ENCODE measurements at regions not wholly inside any gene's neighbourhood (a gene's known extent, or its start where the extent isn't known, plus 50 kb on each side); places are given as distances from the start of the nearest gene placed in this dataset.

DNA sequence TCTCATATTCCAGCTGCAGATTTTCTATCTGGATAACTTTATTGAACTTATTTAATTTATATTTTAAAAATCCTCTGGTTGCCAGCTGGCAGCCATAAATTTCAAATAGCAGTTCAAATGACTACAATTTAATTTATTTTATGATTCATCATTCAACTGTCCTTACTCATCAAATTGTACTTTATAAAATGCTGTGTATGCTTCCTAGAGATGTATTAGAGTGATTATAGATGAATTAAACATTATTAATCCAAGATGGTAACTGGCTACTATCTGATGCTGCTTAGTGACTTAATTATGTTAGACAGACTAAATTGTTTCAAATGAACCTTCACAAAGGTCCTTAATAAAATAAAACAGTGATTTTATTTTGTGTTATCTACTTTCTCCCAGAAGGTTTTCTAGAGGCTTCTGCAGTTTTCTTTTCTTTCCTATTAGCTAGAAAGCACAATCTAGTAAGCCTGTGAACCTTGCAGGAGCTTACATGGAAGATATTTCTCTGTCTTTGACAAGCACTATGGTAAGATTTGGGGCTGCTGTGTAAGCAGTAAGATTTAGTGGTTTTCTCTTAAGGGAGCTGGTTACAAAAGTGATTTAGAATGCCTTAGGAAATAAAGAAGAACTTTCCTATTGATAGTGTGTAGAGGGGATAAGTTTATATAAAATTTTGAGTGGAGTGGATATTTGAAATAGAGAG is 322.3 kb downstream of the FSIP2 start:
- no peak overlapping the region for H3K4me3 ChIP-seq (ENCODE audit: low read length)
- no peak for DNase-seq (ENCODE audit: low read depth, low spot score)

- H3K4me3 ChIP-seq (ENCODE audit: low read length) = no peak overlapping the region
- no peak for DNase-seq (ENCODE audit: low read depth, low spot score)
Measured at GRCh38 chr2:186064507-186064906, 325.9 kb downstream of the FSIP2 start.

DNA sequence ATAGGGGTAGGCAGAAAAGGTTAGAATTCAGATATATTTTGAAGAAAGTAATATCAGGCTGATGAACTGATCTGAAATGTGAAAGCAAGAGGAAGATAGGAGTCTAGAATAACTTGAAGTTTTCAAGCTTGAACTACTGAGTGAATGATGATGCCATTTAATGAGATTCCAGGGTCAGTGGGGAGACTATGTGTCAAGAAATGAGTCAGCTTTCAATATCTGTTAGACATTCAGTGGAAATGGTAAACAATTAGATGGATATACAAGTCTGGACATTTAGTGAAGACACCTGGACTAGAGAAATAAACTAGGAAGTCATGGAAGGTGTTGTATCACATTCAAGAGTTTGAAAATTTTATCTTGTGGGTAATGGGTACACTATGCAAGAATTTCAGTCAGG is 326.9 kb downstream of the FSIP2 start:
- no peak for DNase-seq (ENCODE audit: low read depth, low spot score)
- no peak overlapping the region for H3K4me3 ChIP-seq (ENCODE audit: low read length)

DNA sequence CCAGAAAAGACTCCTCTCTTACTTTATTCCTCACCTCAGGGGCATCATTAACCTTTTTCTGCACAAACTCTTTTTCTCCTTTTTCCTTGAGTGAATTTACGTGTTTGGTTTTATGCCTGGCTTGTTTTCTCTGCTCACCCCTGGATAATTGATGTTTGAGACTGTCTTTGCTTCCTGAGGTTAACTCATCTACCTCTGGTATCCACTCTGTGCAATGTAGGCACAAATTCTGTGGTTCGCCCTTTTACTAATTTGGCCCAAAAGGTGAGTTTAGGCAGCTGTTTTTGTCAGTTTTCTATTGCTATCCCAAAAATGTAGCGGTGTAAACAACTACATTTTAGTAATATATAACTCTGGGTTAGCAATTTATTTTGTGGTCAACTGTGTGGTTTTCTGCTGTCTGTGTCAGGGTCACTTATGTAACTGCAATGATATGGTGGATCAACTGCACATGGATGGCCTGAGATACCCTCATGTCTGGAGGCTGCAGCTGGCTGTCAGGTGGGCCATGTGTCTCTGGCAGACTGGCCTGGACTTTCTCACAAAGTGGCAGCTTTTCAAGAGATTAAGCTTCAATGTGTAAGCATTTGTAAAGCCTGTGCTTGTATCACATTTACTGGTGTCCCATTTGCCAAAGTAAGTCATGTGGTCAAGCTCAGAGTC is 329.7 kb downstream of the FSIP2 start:
- H3K4me3 ChIP-seq (ENCODE audit: low read length) = no peak overlapping the region
- DNase-seq (ENCODE audit: low read depth, low spot score) = no peak

DNA sequence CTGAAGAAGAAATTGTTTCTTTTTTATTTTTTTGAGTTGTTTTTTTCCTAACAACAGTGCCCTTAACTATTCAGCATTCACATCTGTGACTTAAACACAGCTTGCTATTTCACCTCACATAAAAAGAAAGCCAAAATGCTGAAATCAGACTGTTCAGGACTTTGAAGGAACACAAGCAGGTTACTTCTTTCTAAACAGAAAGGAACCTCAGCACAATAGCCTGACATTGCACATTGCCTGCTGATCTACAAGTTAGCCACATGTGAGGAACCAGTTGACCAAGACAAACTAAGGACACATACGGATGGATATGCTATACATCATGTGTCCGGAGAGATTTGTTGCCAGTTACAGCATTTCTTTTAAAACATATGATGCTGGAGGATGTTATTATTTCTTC is 331.1 kb downstream of the FSIP2 start:
- no peak for DNase-seq (ENCODE audit: low read depth, low spot score)
- no peak overlapping the region for H3K4me3 ChIP-seq (ENCODE audit: low read length)

- no peak overlapping the region for H3K4me3 ChIP-seq (ENCODE audit: low read length)
- no peak for DNase-seq (ENCODE audit: low read depth, low spot score)
Measured at GRCh38 chr2:186085226-186085625, 346.6 kb downstream of the FSIP2 start.

DNA sequence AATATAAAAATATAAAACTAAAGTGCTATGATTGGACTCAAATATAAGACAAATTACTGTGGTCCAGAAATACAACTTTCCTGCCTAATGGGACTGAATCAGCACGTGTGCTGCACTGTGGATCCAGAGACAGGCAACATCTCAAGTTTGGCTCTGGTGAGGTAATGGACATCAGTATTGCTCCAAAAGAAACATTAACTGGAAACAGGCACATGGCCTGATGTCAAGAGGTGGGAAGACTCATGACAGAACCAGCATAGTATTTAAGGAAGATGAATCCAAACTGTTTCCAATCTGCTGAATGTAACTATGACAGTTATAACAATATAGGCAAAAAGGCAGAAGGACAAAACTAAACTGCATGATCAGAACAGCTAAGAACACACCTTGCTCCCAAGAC is 354.6 kb downstream of the FSIP2 start:
- no peak for DNase-seq (ENCODE audit: low read depth, low spot score)
- H3K4me3 ChIP-seq (ENCODE audit: low read length) = no peak overlapping the region

GRCh38 chr2:186098821-186099220 is 360.2 kb downstream of the FSIP2 start:
- no peak overlapping the region for H3K4me3 ChIP-seq (ENCODE audit: low read length)
- no peak for DNase-seq (ENCODE audit: low read depth, low spot score)

DNA sequence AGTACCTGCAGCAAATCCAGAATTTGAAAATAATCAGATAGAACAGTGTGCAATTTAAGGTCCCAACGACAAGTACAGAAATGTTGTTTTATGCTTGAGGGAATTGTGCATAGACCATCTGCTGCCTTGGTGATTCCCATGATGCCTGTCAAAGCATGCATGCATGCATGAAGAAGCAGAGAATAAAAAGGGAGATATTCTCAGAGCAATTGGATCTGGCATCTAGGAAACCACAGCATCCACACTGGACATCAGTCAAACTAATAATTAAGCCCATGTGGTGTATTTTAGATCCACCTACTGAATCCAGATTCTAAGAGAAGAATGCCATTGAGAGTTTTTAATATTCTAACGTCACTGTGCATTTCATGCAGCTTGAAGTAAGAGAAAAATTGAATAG is 361.2 kb downstream of the FSIP2 start:
- DNase-seq (ENCODE audit: low read depth, low spot score) = no peak

GRCh38 chr2:186100636-186101035 is 362.0 kb downstream of the FSIP2 start:
- no peak for DNase-seq (ENCODE audit: low read depth, low spot score)

More for the DNA sequence above, 361.2 kb downstream of the FSIP2 start:
- H3K4me3 ChIP-seq (ENCODE audit: low read length) = no peak overlapping the region

DNA sequence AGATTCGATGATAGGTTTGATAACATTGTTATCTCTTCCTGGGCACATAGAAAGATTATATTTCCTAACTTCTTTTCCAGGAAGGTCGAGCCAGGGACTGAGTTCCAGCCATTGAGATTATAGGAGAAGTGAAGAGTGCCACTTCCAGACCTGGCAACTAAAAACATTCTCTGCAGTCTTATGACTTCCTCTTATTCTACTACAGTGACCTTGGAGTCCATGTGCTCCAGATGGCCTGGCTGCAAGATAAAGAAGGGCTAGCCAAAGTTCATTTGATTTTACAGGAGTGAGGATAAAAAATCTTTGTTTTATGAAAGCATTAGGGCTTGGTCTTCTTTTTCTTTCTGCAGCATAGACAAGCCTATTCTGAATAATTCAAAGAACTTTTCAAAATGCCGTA is 363.0 kb downstream of the FSIP2 start:
- H3K4me3 ChIP-seq (ENCODE audit: low read length) = no peak overlapping the region
- no peak for DNase-seq (ENCODE audit: low read depth, low spot score)

More at GRCh38 chr2:186100636-186101035, 362.0 kb downstream of the FSIP2 start:
- no peak overlapping the region for H3K4me3 ChIP-seq (ENCODE audit: low read length)

GRCh38 chr2:186103276-186103675 is 364.7 kb downstream of the FSIP2 start:
- DNase-seq (ENCODE audit: low read depth, low spot score) = no peak
- H3K4me3 ChIP-seq (ENCODE audit: low read length) = no peak overlapping the region

DNA sequence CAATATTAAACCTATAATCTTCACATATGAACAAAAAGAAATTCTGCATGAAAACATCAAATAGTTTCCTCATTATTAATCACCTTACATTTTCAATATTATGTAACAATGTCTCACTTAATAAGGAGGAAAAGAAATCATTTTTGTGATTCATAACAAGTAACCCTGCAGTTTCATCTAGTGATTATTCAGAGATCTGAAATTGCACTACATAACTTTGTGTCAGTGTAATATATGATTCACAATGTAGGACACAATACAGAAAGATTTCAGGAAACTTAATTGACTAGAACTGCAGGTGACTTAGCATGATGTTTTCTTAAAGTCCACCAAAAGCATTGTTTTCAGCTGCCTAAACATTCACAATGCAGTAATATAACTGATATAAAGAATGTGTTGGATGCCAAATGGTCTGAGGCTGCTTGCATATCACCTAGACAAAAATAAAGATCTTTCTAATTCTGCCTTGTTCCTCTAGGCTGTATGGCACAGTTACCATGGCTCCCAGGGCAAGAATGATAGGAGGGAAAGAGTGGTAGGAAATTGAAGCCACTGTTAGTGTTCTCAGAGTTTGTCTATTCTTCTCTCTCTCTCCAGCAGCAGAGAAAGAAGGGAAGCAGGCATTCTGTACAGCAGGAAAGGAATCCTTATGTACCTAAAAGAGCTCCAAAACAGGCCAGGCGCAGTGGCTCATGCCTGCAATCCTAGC is 366.6 kb downstream of the FSIP2 start:
- no peak for DNase-seq (ENCODE audit: low read depth, low spot score)
- no peak overlapping the region for H3K4me3 ChIP-seq (ENCODE audit: low read length)

DNA sequence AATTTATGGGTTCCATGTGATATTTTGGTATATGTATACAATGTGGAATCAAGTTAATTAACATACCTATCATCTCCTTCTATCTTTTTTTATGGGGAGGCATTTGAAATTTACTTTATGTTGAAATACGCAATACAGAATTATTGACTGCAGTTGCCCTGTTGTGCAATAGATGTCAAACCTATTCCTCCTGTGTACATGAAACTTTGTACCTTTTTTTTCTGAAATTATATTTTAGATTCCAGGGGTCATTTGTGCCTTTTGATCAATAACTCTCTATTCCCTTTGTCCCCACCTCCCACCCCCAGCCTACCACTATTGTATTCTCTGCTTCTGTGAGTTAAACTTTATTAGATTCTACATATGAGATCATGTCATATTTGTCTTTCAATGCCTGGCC is 369.9 kb downstream of the FSIP2 start:
- DNase-seq (ENCODE audit: low read depth, low spot score) = no peak
- H3K4me3 ChIP-seq (ENCODE audit: low read length) = no peak overlapping the region

DNA sequence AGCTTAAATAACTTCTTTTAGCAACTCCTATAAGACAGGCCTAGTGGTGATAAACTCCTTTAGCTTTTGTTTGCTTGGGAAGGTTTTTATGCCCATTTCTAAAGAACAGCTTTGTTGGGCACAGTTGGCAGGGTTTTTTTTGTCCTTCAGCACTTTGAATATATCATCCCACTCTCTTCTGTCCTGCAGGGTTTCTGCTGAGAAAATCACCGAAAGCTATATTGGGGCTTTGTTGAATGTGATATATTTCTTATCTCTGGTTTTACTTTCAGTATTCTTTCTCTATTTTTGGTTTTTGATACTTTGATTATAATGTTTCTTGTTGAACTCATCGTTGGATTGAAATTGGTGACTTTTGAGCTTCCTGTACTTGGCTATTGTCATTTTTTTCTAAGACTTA is 372.8 kb upstream of the ZC3H15 start:
- DNase-seq (ENCODE audit: low read depth, low spot score) = no peak
- no peak overlapping the region for H3K4me3 ChIP-seq (ENCODE audit: low read length)

GRCh38 chr2:186125156-186125555 is 360.9 kb upstream of the ZC3H15 start:
- DNase-seq (ENCODE audit: low read depth, low spot score) = no peak
- H3K4me3 ChIP-seq (ENCODE audit: low read length) = no peak overlapping the region

- no peak overlapping the region for H3K4me3 ChIP-seq (ENCODE audit: low read length)
- DNase-seq (ENCODE audit: low read depth, low spot score) = no peak
Measured at GRCh38 chr2:186125625-186126024, 360.4 kb upstream of the ZC3H15 start.

GRCh38 chr2:186126181-186126580 is 359.9 kb upstream of the ZC3H15 start:
- no peak for DNase-seq (ENCODE audit: low read depth, low spot score)
- H3K4me3 ChIP-seq (ENCODE audit: low read length) = no peak overlapping the region

DNA sequence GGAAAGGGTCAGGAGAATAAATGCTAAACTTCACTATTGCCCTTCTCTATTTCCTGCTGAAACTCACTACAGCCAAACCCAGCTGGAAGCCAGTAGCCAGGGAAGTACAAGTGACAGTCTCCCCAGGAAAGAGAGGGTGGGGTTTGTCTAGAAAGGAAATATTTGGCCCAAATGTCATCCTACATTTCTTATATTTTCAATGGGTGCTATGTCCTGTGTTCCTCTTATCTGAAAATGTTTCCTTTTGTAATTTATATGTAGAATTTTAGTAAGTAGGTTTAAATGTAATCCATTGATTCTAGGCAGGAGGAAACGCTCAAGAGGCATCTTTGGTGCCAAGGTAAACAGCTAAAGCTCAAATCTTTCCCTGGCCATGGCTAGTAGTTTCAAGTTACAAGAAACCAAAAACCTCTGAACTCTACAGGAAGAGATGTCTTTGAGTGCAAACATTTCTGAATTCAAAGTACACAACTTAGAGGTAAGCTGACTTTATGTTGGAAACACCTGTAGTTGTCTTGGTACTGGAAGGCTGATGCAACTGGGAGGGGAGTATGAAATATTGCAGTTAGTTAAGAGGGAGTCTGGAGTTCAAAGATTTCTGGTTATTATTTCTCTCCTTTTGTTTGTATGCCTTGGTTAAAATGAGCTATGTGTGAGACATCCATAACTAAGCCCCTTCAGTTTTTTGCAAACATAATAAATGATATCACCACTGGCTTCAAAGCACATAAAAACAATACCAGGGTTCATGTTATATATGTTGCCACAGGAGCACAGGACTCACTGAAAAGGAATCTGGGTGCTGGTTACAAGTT is 356.1 kb upstream of the ZC3H15 start:
- DNase-seq (ENCODE audit: low read depth, low spot score) = no peak

More for the DNA sequence above, 356.1 kb upstream of the ZC3H15 start:
- H3K4me3 ChIP-seq (ENCODE audit: low read length) = no peak overlapping the region

All from Jurkat, Clone E6-1 (cell line).